HL-60 (cell line): ENCODE measurements at regions not wholly inside any gene's neighbourhood (a gene's known extent, or its start where the extent isn't known, plus 50 kb on each side); places are given as distances from the start of the nearest gene placed in this dataset.

ENCODE experiments used
- DNase-seq, 2 experiments: peaks; one replicate each; pipeline ENCODE4 v3.0.0-alpha.2; 2010 to 2020; ENCODE audit warnings: low read depth in 1 of 2, low spot score in 1 of 2
- H3K27ac ChIP-seq: fragments of 250-450 bp; sonication (Bioruptor Pico); replicated peaks from 2 replicates; pipeline ENCODE4 v1.5.1; 2020; ENCODE audit warnings: mild to moderate bottlenecking, moderate library complexity
- H3K27me3 ChIP-seq: fragments of 250-450 bp; sonication (Bioruptor Pico); 2 replicates; pipeline ENCODE4 v1.5.1; 2021; ENCODE audit warnings: mild to moderate bottlenecking, moderate library complexity; ENCODE audit not compliant: insufficient read depth, poor library complexity, severe bottlenecking
- H3K4me3 ChIP-seq: replicated peaks from 2 replicates; pipeline ENCODE4 v1.5.1; 2011; ENCODE audit warnings: mild to moderate bottlenecking, control low read depth, low read length; ENCODE audit not compliant: insufficient read depth
- CTCF ChIP-seq: IDR thresholded peaks from one replicate; pipeline ENCODE4 v1.5.1; 2011; ENCODE audit warnings: low read length, control low read depth, inconsistent platforms; ENCODE audit not compliant: insufficient read depth
- GABPA ChIP-seq: IDR thresholded peaks from 2 replicates; pipeline ENCODE4 v1.6.1; 2012; ENCODE audit warnings: low read depth
- POLR2AphosphoS5 ChIP-seq: IDR thresholded peaks from 2 replicates; pipeline ENCODE4 v1.6.1; 2012; ENCODE audit warnings: low read depth
- REST ChIP-seq: IDR thresholded peaks from 2 replicates; pipeline ENCODE4 v1.6.1; 2012; ENCODE audit warnings: low read depth; ENCODE audit not compliant: insufficient replicate concordance
- SPI1 ChIP-seq: IDR thresholded peaks from 2 replicates; pipeline ENCODE4 v1.6.1; 2012; ENCODE audit warnings: low read depth, mild to moderate bottlenecking, borderline replicate concordance

- Histone ChIP-seq H3K4me3 (no peak overlapping the region), H3K27ac (no peak overlapping the region), H3K27me3 (no peaks in the 10 kb centered on the region)
- TF ChIP-seq REST: no peak
- no peak for DNase-seq
Observed at GRCh38 chr4:141845901-141846300, 209.5 kb downstream of the IL15 start.

GRCh38 chr4:141849367-141849766 is 213.0 kb downstream of the IL15 start:
- no peaks in the 10 kb centered on the region for H3K27me3 ChIP-seq
- DNase-seq: no peak
- H3K4me3 ChIP-seq: no peak overlapping the region
- TF ChIP-seq SPI1: no peak
- TF ChIP-seq CTCF: no peak
- TF ChIP-seq REST: no peak
- TF ChIP-seq GABPA: no peak
- TF ChIP-seq POLR2AphosphoS5: no peak
- H3K27ac ChIP-seq: no peak overlapping the region

- TF ChIP-seq REST (no peak), CTCF (no peak)
- H3K27ac ChIP-seq: no peak overlapping the region
Observed at GRCh38 chr4:141849778-141850177, 213.4 kb downstream of the IL15 start.

GRCh38 chr4:141851246-141851891 is 215.0 kb downstream of the IL15 start:
- H3K27me3 ChIP-seq: no peaks in the 10 kb centered on the region
- no peak for DNase-seq
- no peak overlapping the region for H3K4me3 ChIP-seq
- no peak overlapping the region for H3K27ac ChIP-seq
- TF ChIP-seq POLR2AphosphoS5: no peak
- TF ChIP-seq REST: no peak
- TF ChIP-seq GABPA: no peak
- TF ChIP-seq CTCF: no peak
- TF ChIP-seq SPI1: no peak

More at GRCh38 chr4:141849778-141850177, 213.4 kb downstream of the IL15 start:
- Histone ChIP-seq H3K4me3 (no peak overlapping the region), H3K27me3 (no peaks in the 10 kb centered on the region)
- no peak for DNase-seq
